ENCODE measurements at regions not wholly inside any gene's neighbourhood (a gene's known extent, or its start where the extent isn't known, plus 50 kb on each side); places are given as distances from the start of the nearest gene placed in this dataset.

GRCh38 chr7:124672011-124672410 is 93.6 kb downstream of the GPR37 start:
- no peak for TF ChIP-seq CTCF (IDR thresholded peaks at IDR 0.05)
- TF ChIP-seq EZH2phosphoT487 (IDR thresholded peaks at IDR 0.05), result no peak
- TF ChIP-seq EZH2 (IDR thresholded peaks at IDR 0.05), result no peak
- no peaks in the 10 kb centered on the region for H3K9me3 ChIP-seq (ENCODE audit: low read depth)
- H3K4me3 Mint-ChIP-seq, result no peak overlapping the region
- H4K20me1 ChIP-seq (ENCODE audit: low read depth), result no peaks in the 10 kb centered on the region
- no peak for DNase-seq (ENCODE audit: low spot score)
- H3K27me3 Mint-ChIP-seq (ENCODE audit: insufficient read depth, low read depth), result no peaks in the 10 kb centered on the region
- no peaks in the 10 kb centered on the region for H3K79me2 ChIP-seq (ENCODE audit: low read depth)
- no peak overlapping the region for H2AFZ ChIP-seq (replicated peaks)
- H3K27ac Mint-ChIP-seq, result no peak overlapping the region
- H3K36me3 Mint-ChIP-seq, result no peaks in the 10 kb centered on the region
- H3K4me3 ChIP-seq, result no peak overlapping the region
- H3K9me3 Mint-ChIP-seq, result no peaks in the 10 kb centered on the region
- no peak overlapping the region for H3K27ac ChIP-seq
- no peaks in the 10 kb centered on the region for H3K4me1 Mint-ChIP-seq
- no peak overlapping the region for H3K9ac ChIP-seq
- no peaks in the 10 kb centered on the region for H3K4me1 ChIP-seq
- H3F3A ChIP-seq (ENCODE audit: low read depth), result no peaks in the 10 kb centered on the region
- no peaks in the 10 kb centered on the region for H3K36me3 ChIP-seq
- no peaks in the 10 kb centered on the region for H3K27me3 ChIP-seq
- H3K4me2 ChIP-seq, result no peak overlapping the region

GRCh38 chr7:124667312-124668153 is 98.1 kb downstream of the GPR37 start:
- H3K4me2 ChIP-seq, result no peak overlapping the region
- H3F3A ChIP-seq (ENCODE audit: low read depth), result no peaks in the 10 kb centered on the region
- H3K4me3 Mint-ChIP-seq, result no peak overlapping the region
- no peak overlapping the region for H3K27ac ChIP-seq
- H3K9me3 ChIP-seq (ENCODE audit: low read depth), result no peaks in the 10 kb centered on the region
- no peaks in the 10 kb centered on the region for H3K36me3 Mint-ChIP-seq
- no peak overlapping the region for H3K27ac Mint-ChIP-seq
- H2AFZ ChIP-seq (replicated peaks), result no peak overlapping the region
- TF ChIP-seq EZH2phosphoT487 (IDR thresholded peaks at IDR 0.05) (no peak), CTCF (IDR thresholded peaks at IDR 0.05) (no peak), EZH2 (IDR thresholded peaks at IDR 0.05) (no peak)
- H3K4me1 ChIP-seq, result no peaks in the 10 kb centered on the region
- no peak overlapping the region for H3K4me3 ChIP-seq
- H3K27me3 Mint-ChIP-seq (ENCODE audit: insufficient read depth, low read depth), result no peaks in the 10 kb centered on the region
- H3K79me2 ChIP-seq (ENCODE audit: low read depth), result no peaks in the 10 kb centered on the region
- H3K4me1 Mint-ChIP-seq, result no peaks in the 10 kb centered on the region
- H4K20me1 ChIP-seq (ENCODE audit: low read depth), result no peaks in the 10 kb centered on the region
- H3K9me3 Mint-ChIP-seq, result no peaks in the 10 kb centered on the region
- DNase-seq (ENCODE audit: low spot score), result no peak
- no peaks in the 10 kb centered on the region for H3K36me3 ChIP-seq
- no peak overlapping the region for H3K9ac ChIP-seq
- H3K27me3 ChIP-seq, result no peaks in the 10 kb centered on the region

- no peak overlapping the region for H3K4me2 ChIP-seq
- H3K9me3 ChIP-seq (ENCODE audit: low read depth), result no peaks in the 10 kb centered on the region
- Mint-ChIP-seq H3K27me3 (ENCODE audit: insufficient read depth, low read depth) (no peaks in the 10 kb centered on the region), H3K4me1 (no peaks in the 10 kb centered on the region), H3K36me3 (no peaks in the 10 kb centered on the region), H3K27ac (no peak overlapping the region), H3K4me3 (no peak overlapping the region), H3K9me3 (no peaks in the 10 kb centered on the region)
- H3K27me3 ChIP-seq, result no peaks in the 10 kb centered on the region
- no peaks in the 10 kb centered on the region for H4K20me1 ChIP-seq (ENCODE audit: low read depth)
- DNase-seq (ENCODE audit: low spot score), result no peak
- no peaks in the 10 kb centered on the region for H3K4me1 ChIP-seq
- no peak overlapping the region for H3K4me3 ChIP-seq
- no peak overlapping the region for H3K27ac ChIP-seq
- H2AFZ ChIP-seq (replicated peaks), result no peak overlapping the region
- TF ChIP-seq CTCF (IDR thresholded peaks at IDR 0.05) (no peak), EZH2 (IDR thresholded peaks at IDR 0.05) (no peak), EZH2phosphoT487 (IDR thresholded peaks at IDR 0.05) (no peak)
- H3K9ac ChIP-seq, result no peak overlapping the region
- H3K79me2 ChIP-seq (ENCODE audit: low read depth), result no peaks in the 10 kb centered on the region
- no peaks in the 10 kb centered on the region for H3F3A ChIP-seq (ENCODE audit: low read depth)
- H3K36me3 ChIP-seq, result no peaks in the 10 kb centered on the region
These were observed 102.7 kb downstream of the GPR37 start for GRCh38 chr7:124662937-124663336.
